IMR-90 (cell line): ENCODE measurements at regions not wholly inside any gene's neighbourhood (a gene's known extent, or its start where the extent isn't known, plus 50 kb on each side); places are given as distances from the start of the nearest gene placed in this dataset.

ENCODE experiments used
- CTCF ChIP-seq: conservative IDR thresholded peaks from 2 replicates; pipeline ENCODE4 v1.5.1; 2012; ENCODE audit warnings: mild to moderate bottlenecking, low read depth, low read length, improper control_type of control experiment
- POLR2A ChIP-seq: IDR thresholded peaks from 2 replicates; pipeline ENCODE4 v1.6.1; 2012; ENCODE audit warnings: mild to moderate bottlenecking, low read depth, low read length
- RCOR1 ChIP-seq: IDR thresholded peaks from 2 replicates; pipeline ENCODE4 v1.6.1; 2012; ENCODE audit warnings: mild to moderate bottlenecking, low read length, improper control_type of control experiment; ENCODE audit not compliant: insufficient replicate concordance

GRCh38 chr12:87901457-87901856 lies 127.7 kb downstream of the C12orf50 start:
- TF ChIP-seq POLR2A (no peak), CTCF (no peak), RCOR1 (no peak)
